ENCODE measurements at regions not wholly inside any gene's neighbourhood (a gene's known extent, or its start where the extent isn't known, plus 50 kb on each side); places are given as distances from the start of the nearest gene placed in this dataset.

DNA sequence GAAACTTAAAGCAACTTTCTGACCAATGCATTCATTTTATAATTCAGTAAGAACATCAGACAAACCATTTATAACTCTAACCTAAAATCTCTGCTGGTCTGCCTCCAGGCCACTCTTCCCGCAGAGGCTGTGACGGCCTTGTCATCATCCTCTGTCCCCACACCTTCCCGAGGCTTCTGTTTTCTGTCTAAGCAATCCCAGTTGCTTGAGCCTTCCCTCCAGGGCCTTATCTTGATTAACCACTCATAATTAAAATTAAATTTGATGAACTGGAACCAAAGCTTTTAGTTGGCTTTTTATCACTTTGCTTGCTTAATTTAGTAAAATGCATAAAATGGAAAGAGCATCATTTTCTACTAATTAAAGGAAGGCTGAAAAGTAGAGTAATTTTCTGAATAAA lies 312.4 kb downstream of the DIRAS2 start:
- Histone ChIP-seq H3K36me3 (ENCODE audit: control insufficient read depth in 1 of 2, insufficient read depth in 2 of 2, low read length in 2 of 2) (no peaks in the 10 kb centered on the region), H3K79me2 (ENCODE audit: insufficient read depth, low read length) (no peaks in the 10 kb centered on the region), H3K4me2 (ENCODE audit: low read length) (no peak overlapping the region), H3K4me1 (ENCODE audit: control insufficient read depth in 1 of 2, insufficient read depth in 2 of 2, low read length in 2 of 2) (no peaks in the 10 kb centered on the region), H3K4me3 (replicated peaks in 1 of 2; ENCODE audit: low read depth in 1 of 2, low read length in 2 of 2) (no peak overlapping the region), H3K9me3 (ENCODE audit: control insufficient read depth in 1 of 2, insufficient read depth in 1 of 2, low read depth in 1 of 2, low read length in 2 of 2) (no peaks in the 10 kb centered on the region), H2AFZ (ENCODE audit: low read depth, low read length, poor library complexity, severe bottlenecking) (no peak overlapping the region), H4K20me1 (ENCODE audit: insufficient read depth) (no peaks in the 10 kb centered on the region), H3K9me2 (ENCODE audit: insufficient read depth) (no peaks in the 10 kb centered on the region), H3K9ac (ENCODE audit: low read length) (no peak overlapping the region), H3K27me3 (ENCODE audit: insufficient read depth, low read length) (no peaks in the 10 kb centered on the region; the same call in 1 of the 2 replicates), H3K27ac (ENCODE audit: low read depth, low read length) (no peak overlapping the region)
- TF ChIP-seq TCF7L2 (IDR thresholded peaks at IDR 0.05; ENCODE audit: borderline replicate concordance, extremely low read depth, insufficient read depth, insufficient read length) (no peak), ZFX (IDR thresholded peaks at IDR 0.05) (no peak), YY1 (IDR thresholded peaks at IDR 0.05; ENCODE audit: extremely low read depth, insufficient replicate concordance, low read depth, low read length) (no peak), EZH2 (IDR thresholded peaks at IDR 0.05) (no peak)
- TF ChIP-seq, protein P1, sequence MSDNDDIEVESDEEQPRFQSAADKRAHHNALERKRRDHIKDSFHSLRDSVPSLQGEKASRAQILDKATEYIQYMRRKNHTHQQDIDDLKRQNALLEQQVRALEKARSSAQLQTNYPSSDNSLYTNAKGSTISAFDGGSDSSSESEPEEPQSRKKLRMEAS (IDR thresholded peaks at IDR 0.05), result no peak
- TF ChIP-seq, protein P2, sequence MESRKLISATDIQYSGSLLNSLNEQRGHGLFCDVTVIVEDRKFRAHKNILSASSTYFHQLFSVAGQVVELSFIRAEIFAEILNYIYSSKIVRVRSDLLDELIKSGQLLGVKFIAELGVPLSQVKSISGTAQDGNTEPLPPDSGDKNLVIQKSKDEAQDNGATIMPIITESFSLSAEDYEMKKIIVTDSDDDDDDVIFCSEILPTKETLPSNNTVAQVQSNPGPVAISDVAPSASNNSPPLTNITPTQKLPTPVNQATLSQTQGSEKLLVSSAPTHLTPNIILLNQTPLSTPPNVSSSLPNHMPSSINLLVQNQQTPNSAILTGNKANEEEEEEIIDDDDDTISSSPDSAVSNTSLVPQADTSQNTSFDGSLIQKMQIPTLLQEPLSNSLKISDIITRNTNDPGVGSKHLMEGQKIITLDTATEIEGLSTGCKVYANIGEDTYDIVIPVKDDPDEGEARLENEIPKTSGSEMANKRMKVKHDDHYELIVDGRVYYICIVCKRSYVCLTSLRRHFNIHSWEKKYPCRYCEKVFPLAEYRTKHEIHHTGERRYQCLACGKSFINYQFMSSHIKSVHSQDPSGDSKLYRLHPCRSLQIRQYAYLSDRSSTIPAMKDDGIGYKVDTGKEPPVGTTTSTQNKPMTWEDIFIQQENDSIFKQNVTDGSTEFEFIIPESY (IDR thresholded peaks at IDR 0.05; ENCODE audit: extremely low read depth, insufficient replicate concordance, low read length), result no peak
- DNase-seq (ENCODE audit: low read depth, low spot score) (no peak), ATAC-seq (no peak)
- ChIA-PET POLR2A (no interaction called here), RAD21 (ENCODE audit: low non-redundant PET in 1 of 2, low total read pairs in 2 of 2, uncharacterized antibody in 2 of 2, unreplicated experiment in 2 of 2) (no interaction called here), CTCF (no interaction called here)
- no TSS peak for BruUV-seq (replicated peaks)
- intact Hi-C loops (cut with micrococcal nuclease), result no loop called here
